Vagina (tissue), 2 donors: ENCODE measurements at regions not wholly inside any gene's neighbourhood (a gene's known extent, or its start where the extent isn't known, plus 50 kb on each side); places are given as distances from the start of the nearest gene placed in this dataset.

Experiments
- CTCF ChIP-seq, 3 experiments: fragments of 450-650 bp in 2 of 3; fragments of 200-600 bp in 1 of 3; sonication (generic) in 1 of 3; IDR thresholded peaks; one replicate each; pipeline ENCODE4 v1.5.1; 2017 to 2019; ENCODE audit warnings: antibody characterized with exemption in 3 of 3, mild to moderate bottlenecking in 2 of 3, moderate library complexity in 2 of 3
- POLR2A ChIP-seq, 2 donors: fragments of 450-650 bp; IDR thresholded peaks; one replicate each; pipeline ENCODE4 v1.6.1; 2017; ENCODE audit warnings: antibody characterized with exemption in 2 of 2, mild to moderate bottlenecking in 2 of 2, moderate library complexity in 2 of 2

- TF ChIP-seq CTCF (IDR thresholded peaks at IDR 0.05) (no peak), POLR2A (IDR thresholded peaks at IDR 0.05) (no peak)
These were observed 310.4 kb upstream of the IRX4 start for GRCh38 chr5:2193142-2193541.
